Rectal smooth muscle tissue (tissue), 1 donor: ENCODE measurements at regions not wholly inside any gene's neighbourhood (a gene's known extent, or its start where the extent isn't known, plus 50 kb on each side); places are given as distances from the start of the nearest gene placed in this dataset.

Source experiments
- H3K27ac ChIP-seq: one replicate; pipeline ENCODE4 v1.7.0; 2013; ENCODE audit warnings: low read depth, low read length, inconsistent platforms
- H3K27me3 ChIP-seq: one replicate; pipeline ENCODE4 v1.7.0; 2013; ENCODE audit warnings: low read length; ENCODE audit not compliant: control insufficient read depth, insufficient read depth
- H3K36me3 ChIP-seq: one replicate; pipeline ENCODE4 v1.7.0; 2013; ENCODE audit warnings: low read length; ENCODE audit not compliant: control insufficient read depth, insufficient read depth
- H3K4me1 ChIP-seq: one replicate; pipeline ENCODE4 v1.7.0; 2013; ENCODE audit warnings: low read length; ENCODE audit not compliant: control insufficient read depth, insufficient read depth
- H3K4me3 ChIP-seq: one replicate; pipeline ENCODE4 v1.7.0; 2013; ENCODE audit warnings: low read length
- H3K9ac ChIP-seq: one replicate; pipeline ENCODE4 v1.7.0; 2013; ENCODE audit warnings: low read length

GRCh38 chr13:80666782-80667552 is 326.0 kb upstream of the SPRY2 start:
- Histone ChIP-seq H3K27ac (no peak overlapping the region), H3K36me3 (no peaks in the 10 kb centered on the region), H3K9ac (no peak overlapping the region), H3K27me3 (no peaks in the 10 kb centered on the region), H3K4me3 (no peak overlapping the region), H3K4me1 (no peaks in the 10 kb centered on the region)

DNA sequence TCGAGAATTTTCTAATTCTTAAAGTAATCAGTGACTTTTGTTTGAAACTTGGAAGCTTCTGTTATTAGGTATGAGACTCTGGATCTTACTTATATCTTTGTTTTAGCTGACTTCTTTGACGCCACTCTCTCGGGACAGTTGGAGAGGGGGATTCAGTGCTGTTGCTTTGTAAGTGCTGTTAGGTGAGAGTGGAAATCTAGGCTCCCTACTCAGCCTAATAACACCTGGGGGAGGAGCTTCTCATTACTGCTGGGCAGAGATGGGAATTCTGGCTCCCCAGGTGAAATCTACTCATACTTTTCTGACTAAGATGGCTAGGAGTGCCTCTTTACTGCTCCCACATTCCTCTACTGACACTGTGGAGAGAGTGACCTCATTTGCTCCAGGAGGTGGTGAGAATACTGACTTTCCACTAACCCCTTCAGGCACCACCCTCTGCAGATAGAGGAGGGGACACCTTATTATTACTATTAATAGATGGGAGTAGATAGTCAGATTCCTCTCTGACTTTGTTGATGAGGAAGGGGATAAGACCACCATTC is 324.9 kb upstream of the SPRY2 start:
- Histone ChIP-seq H3K27ac (no peak overlapping the region), H3K9ac (no peak overlapping the region), H3K4me3 (no peak overlapping the region), H3K4me1 (no peaks in the 10 kb centered on the region), H3K27me3 (no peaks in the 10 kb centered on the region), H3K36me3 (no peaks in the 10 kb centered on the region)

- H3K27ac ChIP-seq, result no peak overlapping the region
- H3K4me3 ChIP-seq, result no peak overlapping the region
- no peaks in the 10 kb centered on the region for H3K36me3 ChIP-seq
- no peaks in the 10 kb centered on the region for H3K27me3 ChIP-seq
- H3K4me1 ChIP-seq, result no peaks in the 10 kb centered on the region
- H3K9ac ChIP-seq, result no peak overlapping the region
Observed at GRCh38 chr13:80664950-80665349, 324.0 kb upstream of the SPRY2 start.

DNA sequence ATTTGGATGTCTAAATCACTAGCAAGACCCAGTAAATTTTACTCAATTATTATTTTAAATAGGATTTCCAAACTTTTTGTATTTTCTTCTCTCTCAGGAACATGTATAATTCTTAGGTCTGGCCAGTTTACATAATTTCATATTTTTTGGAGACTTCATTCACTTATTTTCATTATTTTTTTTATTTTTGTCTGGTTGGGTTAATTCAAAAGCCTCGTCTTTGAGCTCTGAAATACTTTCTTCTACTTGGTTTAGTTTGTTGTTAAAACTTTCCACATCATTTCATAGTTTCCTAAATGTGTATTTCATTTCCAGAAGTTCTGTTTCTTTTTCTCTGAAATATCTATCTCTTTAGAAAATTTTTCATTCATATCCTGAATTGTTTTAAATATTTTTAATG is 322.9 kb upstream of the SPRY2 start:
- Histone ChIP-seq H3K27me3 (no peaks in the 10 kb centered on the region), H3K36me3 (no peaks in the 10 kb centered on the region), H3K27ac (no peak overlapping the region), H3K9ac (no peak overlapping the region), H3K4me1 (no peaks in the 10 kb centered on the region), H3K4me3 (no peak overlapping the region)

- Histone ChIP-seq H3K27me3 (no peaks in the 10 kb centered on the region), H3K36me3 (no peaks in the 10 kb centered on the region), H3K4me3 (no peak overlapping the region), H3K4me1 (no peaks in the 10 kb centered on the region), H3K27ac (no peak overlapping the region), H3K9ac (no peak overlapping the region)
Observed at GRCh38 chr13:80658705-80659104, 317.8 kb upstream of the SPRY2 start.

DNA sequence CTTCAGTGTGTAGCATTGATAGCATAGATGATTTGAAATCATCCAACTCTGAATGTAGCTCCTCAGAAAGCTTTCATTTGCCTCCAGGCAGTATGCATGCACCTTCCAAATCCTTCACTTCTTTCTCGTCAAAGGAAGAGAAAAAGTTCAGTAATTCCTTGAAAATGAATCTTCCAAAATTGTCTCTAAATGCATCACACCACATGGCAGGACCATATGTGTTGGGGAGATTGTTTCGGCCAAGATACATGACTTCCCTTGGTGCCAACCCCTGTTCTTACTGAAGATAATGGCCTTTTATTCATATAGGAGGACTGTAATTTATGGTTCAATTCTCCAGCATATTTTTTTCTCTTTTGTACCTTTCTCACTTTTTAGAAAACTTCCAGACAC is 315.6 kb upstream of the SPRY2 start:
- no peak overlapping the region for H3K9ac ChIP-seq
- no peaks in the 10 kb centered on the region for H3K27me3 ChIP-seq
- H3K36me3 ChIP-seq, result no peaks in the 10 kb centered on the region
- no peak overlapping the region for H3K27ac ChIP-seq
- no peak overlapping the region for H3K4me3 ChIP-seq
- no peaks in the 10 kb centered on the region for H3K4me1 ChIP-seq

GRCh38 chr13:80655778-80656511 is 315.0 kb upstream of the SPRY2 start:
- Histone ChIP-seq H3K27ac (no peak overlapping the region), H3K4me1 (no peaks in the 10 kb centered on the region), H3K36me3 (no peaks in the 10 kb centered on the region), H3K27me3 (no peaks in the 10 kb centered on the region), H3K9ac (no peak overlapping the region), H3K4me3 (no peak overlapping the region)

- Histone ChIP-seq H3K27ac (no peak overlapping the region), H3K27me3 (no peaks in the 10 kb centered on the region), H3K4me1 (no peaks in the 10 kb centered on the region), H3K36me3 (no peaks in the 10 kb centered on the region), H3K4me3 (no peak overlapping the region), H3K9ac (no peak overlapping the region)
Observed at GRCh38 chr13:80654638-80655249, 313.8 kb upstream of the SPRY2 start.

DNA sequence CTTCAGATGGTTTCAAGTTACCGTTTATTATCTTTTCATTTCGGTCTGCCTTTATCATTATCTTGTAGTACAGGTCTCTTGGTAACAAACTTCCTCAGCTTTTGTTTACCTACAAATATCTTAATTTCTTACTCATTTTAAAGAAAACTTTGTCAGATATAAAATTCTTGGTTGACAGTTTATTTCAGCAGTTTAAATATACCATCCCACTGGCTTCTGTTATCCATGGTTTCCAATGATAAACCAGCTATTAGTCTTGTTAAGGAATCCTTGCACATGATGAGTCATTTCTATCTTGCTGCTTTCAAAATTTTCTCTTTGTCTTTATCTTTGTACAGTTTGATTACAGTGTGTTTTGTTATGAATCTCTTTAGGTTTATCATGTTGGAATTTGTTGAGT is 308.3 kb upstream of the SPRY2 start:
- Histone ChIP-seq H3K36me3 (no peaks in the 10 kb centered on the region), H3K4me1 (no peaks in the 10 kb centered on the region), H3K27me3 (no peaks in the 10 kb centered on the region), H3K27ac (no peak overlapping the region), H3K9ac (no peak overlapping the region), H3K4me3 (no peak overlapping the region)

DNA sequence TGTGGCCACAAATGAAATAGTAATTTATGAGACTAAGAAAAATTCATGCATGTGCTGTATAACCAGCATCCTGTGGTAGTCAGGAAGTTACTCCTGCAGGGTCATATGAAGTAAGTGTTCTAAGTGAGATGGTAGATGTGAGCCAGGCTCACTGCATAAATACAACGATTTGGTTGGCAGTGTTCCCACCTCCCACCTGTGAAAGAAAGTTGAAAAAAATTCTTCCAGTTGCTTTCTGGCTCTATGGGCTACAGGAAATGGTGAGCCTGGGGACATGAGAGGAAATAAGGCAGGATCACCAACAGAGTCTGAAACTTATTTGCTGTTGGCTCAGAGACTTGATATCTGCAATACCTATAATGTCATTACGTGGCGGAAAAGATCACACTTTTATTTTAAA is 301.7 kb upstream of the SPRY2 start:
- Histone ChIP-seq H3K36me3 (no peaks in the 10 kb centered on the region), H3K27ac (no peak overlapping the region), H3K4me3 (no peak overlapping the region), H3K27me3 (no peaks in the 10 kb centered on the region), H3K4me1 (no peaks in the 10 kb centered on the region), H3K9ac (no peak overlapping the region)

DNA sequence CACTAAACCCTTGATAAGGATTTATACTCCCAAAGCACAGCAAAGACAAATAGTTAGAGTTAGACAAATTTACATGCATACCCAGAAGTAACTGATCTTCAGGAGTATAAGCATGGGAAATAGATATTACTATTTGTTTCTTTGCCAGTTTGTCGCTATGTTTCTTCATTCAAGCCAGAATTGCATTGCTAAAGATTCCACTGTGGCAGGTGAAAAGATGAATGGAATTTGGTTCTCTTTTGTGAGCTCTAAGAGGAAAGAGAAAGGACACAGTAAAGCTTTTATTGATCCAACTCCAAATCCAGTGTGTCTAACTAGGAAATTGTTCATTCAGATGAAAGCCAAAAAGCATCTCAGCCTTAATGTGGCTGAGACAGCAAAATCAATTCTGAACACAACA is 292.3 kb upstream of the SPRY2 start:
- no peaks in the 10 kb centered on the region for H3K27me3 ChIP-seq
- H3K36me3 ChIP-seq, result no peaks in the 10 kb centered on the region
- H3K27ac ChIP-seq, result no peak overlapping the region
- H3K4me1 ChIP-seq, result no peaks in the 10 kb centered on the region
- H3K4me3 ChIP-seq, result no peak overlapping the region
- no peak overlapping the region for H3K9ac ChIP-seq

GRCh38 chr13:80630685-80631121 is 289.8 kb upstream of the SPRY2 start:
- H3K27me3 ChIP-seq, result no peaks in the 10 kb centered on the region
- H3K4me3 ChIP-seq, result no peak overlapping the region
- H3K27ac ChIP-seq, result no peak overlapping the region
- H3K36me3 ChIP-seq, result no peaks in the 10 kb centered on the region
- H3K4me1 ChIP-seq, result no peaks in the 10 kb centered on the region
- H3K9ac ChIP-seq, result no peak overlapping the region
